Stimulated activated effector memory CD8-positive, alpha-beta T cell treated with anti-CD3 and anti-CD28 coated beads, Interleukin-12 subunit alpha, Interleukin-12 subunit beta, amount 100 ng/mL, for 72 hours (primary cell): ENCODE measurements at regions not wholly inside any gene's neighbourhood (a gene's known extent, or its start where the extent isn't known, plus 50 kb on each side); places are given as distances from the start of the nearest gene placed in this dataset.

Experiments
- ATAC-seq: fragments of 150-1000 bp; cut with Tn5 transposase; 2 replicates; pipeline ENCODE4 v1.10.0; 2021
- DNase-seq, 2 donors: peaks; one replicate each; pipeline ENCODE4 v3.0.0; 2021 to 2022; ENCODE audit warnings: low spot score in 2 of 2
- H3K27ac Mint-ChIP-seq: one replicate; pipeline ENCODE4 v1.8.0; 2022; ENCODE audit warnings: mild to moderate bottlenecking, mixed read lengths
- H3K36me3 Mint-ChIP-seq: one replicate; pipeline ENCODE4 v1.8.0; 2022; ENCODE audit warnings: mild to moderate bottlenecking, mixed read lengths
- H3K4me1 Mint-ChIP-seq: one replicate; pipeline ENCODE4 v1.8.0; 2022; ENCODE audit warnings: mixed read lengths
- H3K4me3 Mint-ChIP-seq: one replicate; pipeline ENCODE4 v1.8.0; 2022; ENCODE audit warnings: mild to moderate bottlenecking, mixed read lengths
- H3K9me3 Mint-ChIP-seq: one replicate; pipeline ENCODE4 v1.8.0; 2022; ENCODE audit warnings: mixed read lengths

DNA sequence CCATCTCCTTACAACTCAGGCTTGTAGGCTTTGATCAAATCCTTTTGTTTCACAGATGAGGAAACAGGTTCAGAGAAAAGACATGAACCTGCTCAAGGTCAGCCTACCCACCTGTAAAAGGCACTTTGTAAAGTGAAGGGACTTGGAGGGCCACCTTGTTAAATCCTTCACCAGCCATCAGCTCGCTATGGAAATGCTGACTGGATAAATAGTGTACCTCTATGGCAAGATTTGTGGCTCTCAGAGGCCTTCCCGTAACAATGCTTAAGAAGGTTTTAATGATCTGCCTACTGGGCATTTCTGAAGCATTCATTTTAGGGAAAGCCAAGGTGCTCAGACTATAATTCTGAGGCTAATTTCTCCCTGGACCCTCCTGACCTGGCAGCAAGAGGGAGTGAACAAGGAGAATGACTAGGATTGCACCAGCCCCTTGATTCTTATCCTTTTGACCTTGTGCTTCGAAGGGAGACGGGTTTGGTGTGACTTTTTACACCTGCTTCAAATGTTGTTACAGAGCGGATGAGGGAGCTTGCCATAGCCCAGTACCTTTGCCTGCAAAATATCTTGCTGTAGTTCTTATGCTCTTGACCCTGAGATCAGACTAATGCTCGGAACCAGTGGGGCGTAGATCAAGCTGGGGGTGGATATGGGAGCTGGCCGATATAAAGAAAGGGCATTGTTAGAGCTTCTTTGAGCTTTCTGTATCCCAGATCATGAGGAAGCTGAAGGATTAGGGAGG lies 90.9 kb upstream of the CXCR4 start:
- H3K4me1 Mint-ChIP-seq = peaks cover 53% of the 10 kb centered on the region
- no peaks in the 10 kb centered on the region for H3K9me3 Mint-ChIP-seq
- H3K27ac Mint-ChIP-seq = no peak overlapping the region
- ATAC-seq (no peak), DNase-seq (no peak)
- H3K36me3 Mint-ChIP-seq = no peaks in the 10 kb centered on the region
- no peak overlapping the region for H3K4me3 Mint-ChIP-seq

DNA sequence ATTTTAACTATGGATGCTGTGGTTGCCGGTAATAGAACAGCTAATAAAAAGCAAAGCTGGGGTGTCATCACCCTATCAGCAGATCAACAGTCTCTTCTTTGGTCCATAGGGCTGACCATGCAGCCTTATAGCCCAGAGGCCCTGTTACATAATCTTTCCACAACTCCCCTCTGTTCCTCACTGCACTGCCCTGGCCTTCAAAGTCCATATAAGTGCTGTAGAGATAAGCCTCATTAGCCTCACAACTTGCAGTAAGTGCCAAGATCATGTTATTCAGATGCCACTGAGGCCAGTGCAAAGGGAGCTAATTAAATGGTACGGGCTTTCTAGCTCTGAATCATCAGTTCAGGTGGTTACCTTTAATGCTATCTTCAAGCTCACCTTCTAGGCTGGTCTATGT lies 89.7 kb upstream of the CXCR4 start:
- no peak for DNase-seq
- Mint-ChIP-seq H3K27ac (no peak overlapping the region), H3K4me3 (no peak overlapping the region), H3K9me3 (no peaks in the 10 kb centered on the region), H3K4me1 (peaks cover 41% of the 10 kb centered on the region), H3K36me3 (no peaks in the 10 kb centered on the region)
- no peak for ATAC-seq

DNA sequence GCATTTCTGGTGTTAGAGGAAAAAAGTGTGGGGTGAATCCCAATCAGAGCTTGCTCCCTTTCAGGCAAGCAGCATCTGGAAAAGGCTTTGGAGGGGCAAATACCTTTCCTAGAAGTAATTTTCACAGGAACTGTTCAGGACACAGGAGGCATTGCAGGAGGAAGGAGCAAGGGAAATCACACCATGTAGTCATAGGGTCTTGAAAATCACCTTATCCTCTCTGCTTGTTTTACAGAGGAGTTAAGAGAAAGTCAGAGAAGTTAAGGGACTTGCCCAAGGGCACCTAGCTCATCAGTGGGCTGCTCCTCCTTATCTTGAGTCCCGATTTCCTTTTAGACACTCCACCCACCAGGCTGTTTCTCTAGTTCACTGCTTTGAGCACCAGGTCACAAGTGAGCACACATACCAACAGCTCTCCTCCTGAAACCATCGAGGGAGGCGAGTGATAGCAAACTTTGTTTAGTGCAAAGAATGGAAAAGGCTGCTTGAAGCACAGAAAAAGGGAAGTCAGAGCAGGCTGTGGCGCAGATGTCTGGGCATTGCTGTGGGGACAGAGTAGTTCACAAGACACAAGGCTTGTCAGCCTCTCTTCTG lies 89.2 kb upstream of the CXCR4 start:
- no peak for DNase-seq
- Mint-ChIP-seq H3K4me1 (peaks cover 35% of the 10 kb centered on the region), H3K9me3 (no peaks in the 10 kb centered on the region), H3K4me3 (no peak overlapping the region), H3K36me3 (no peaks in the 10 kb centered on the region), H3K27ac (peak overlapping the region; percentile 70)
- peak; percentile 61 for ATAC-seq

DNA sequence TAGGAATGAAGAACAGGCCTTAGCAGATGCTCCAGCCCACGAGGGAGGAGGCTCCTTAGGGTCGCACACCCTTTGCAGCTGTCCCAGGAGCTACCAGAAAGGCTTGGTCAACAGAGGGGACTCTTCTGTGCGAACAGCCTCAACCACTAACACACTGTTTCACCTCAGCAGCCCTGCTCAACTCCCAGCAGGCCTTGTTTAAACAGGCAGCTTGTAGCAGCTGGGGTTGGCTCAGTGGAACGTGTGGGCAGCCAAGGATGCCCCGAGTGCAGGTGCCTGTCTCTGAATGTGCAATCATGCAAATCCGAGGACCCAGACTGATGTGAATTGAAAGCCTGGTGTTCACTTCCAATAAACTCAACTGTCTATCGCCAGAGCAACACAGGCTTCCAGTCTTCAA lies 88.7 kb upstream of the CXCR4 start:
- Mint-ChIP-seq H3K4me3 (no peak overlapping the region), H3K4me1 (peaks cover 30% of the 10 kb centered on the region), H3K9me3 (no peaks in the 10 kb centered on the region), H3K36me3 (no peaks in the 10 kb centered on the region), H3K27ac (peak overlapping the region; percentile 70)
- no peak for DNase-seq
- peak; percentile 71 for ATAC-seq

DNA sequence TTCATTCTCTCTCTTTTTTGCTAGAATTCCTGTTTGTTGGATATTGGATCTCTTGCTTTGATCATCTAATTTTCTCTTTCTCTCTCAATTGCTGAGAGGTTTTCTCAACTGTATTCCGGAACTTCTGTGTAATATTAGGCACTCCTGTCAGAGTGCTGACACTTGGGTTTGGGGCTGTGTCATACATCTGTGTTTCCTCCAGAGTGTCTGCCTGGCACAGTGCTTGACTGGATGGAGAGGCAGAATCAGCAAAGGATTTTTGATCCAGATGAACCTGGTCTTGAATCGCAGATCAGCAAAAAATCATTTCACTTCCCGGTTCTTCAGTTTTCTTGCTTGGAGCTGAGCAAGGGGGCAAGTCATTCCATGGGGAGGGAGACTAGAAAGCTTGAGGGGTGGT lies 87.7 kb upstream of the CXCR4 start:
- peaks cover 24% of the 10 kb centered on the region for H3K4me1 Mint-ChIP-seq
- H3K9me3 Mint-ChIP-seq = no peaks in the 10 kb centered on the region
- DNase-seq (no peak), ATAC-seq (no peak)
- no peaks in the 10 kb centered on the region for H3K36me3 Mint-ChIP-seq
- H3K27ac Mint-ChIP-seq = no peak overlapping the region
- no peak overlapping the region for H3K4me3 Mint-ChIP-seq

DNA sequence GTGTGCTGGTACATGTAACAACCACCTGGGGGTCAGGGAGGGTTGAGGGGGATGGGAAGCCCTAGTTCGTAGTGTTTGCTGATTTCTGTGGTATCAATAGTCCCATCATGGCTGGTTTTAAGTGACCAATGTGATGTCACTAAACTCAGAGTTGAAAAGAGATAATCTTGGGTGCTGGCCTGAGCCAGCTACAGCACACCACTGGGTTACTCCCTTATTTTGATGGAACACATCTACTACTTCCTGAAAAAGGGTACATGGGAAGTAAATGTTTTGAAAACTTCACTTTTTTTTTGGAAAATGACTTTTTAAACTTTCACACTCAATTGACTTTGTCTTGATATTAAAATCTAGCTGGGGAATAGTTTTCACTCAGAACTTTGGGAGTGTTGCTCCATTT lies 87.0 kb upstream of the CXCR4 start:
- Mint-ChIP-seq H3K4me3 (no peak overlapping the region), H3K9me3 (no peaks in the 10 kb centered on the region), H3K36me3 (no peaks in the 10 kb centered on the region), H3K27ac (no peak overlapping the region), H3K4me1 (peaks cover 19% of the 10 kb centered on the region)
- ATAC-seq (no peak), DNase-seq (no peak)

DNA sequence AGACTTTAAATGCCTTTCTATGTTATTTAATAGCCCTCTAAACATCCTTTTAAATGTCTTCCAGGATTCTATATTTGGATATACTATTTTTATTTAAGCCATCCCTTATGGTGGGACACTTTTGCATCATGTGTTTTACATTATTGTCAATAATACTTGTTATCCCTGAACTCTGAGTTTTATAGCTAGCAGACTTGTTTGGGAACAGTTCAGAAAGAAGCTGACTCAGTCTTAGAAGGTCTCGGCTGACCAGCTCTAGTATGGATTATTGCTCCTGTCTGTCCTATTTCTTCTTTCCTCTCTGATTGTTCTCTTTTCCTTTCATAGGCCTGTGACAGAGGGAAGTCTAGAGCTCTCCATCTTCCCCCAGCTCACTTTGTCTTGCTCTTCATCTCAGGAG lies 77.3 kb upstream of the CXCR4 start:
- DNase-seq = no peak
- peaks cover 5% of the 10 kb centered on the region for H3K36me3 Mint-ChIP-seq
- peaks cover 3% of the 10 kb centered on the region for H3K9me3 Mint-ChIP-seq
- H3K4me3 Mint-ChIP-seq = no peak overlapping the region
- no peaks in the 10 kb centered on the region for H3K4me1 Mint-ChIP-seq
- no peak for ATAC-seq
- no peak overlapping the region for H3K27ac Mint-ChIP-seq

DNA sequence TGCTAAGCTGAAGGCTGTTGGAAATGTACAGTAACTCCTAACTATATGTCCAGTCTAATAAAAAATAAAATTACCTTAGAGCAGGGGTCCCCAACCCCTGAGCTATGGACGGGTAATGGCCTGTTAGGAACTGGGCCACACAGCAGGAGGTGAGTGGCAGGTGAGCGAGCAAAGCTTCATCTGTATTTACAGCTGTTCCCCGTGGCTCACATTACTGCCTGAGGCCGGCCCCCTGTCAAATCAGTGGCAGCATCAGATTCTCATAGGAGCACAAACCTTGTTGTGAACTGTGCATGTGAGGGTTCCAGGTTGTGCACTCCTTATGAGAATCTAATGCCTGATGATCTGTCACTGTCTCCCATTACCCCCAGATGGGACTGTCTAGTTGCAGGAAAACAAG lies 73.1 kb upstream of the CXCR4 start:
- H3K9me3 Mint-ChIP-seq = no peaks in the 10 kb centered on the region
- H3K4me1 Mint-ChIP-seq = no peaks in the 10 kb centered on the region
- no peaks in the 10 kb centered on the region for H3K36me3 Mint-ChIP-seq
- no peak for DNase-seq
- ATAC-seq = no peak
- H3K27ac Mint-ChIP-seq = no peak overlapping the region
- no peak overlapping the region for H3K4me3 Mint-ChIP-seq

DNA sequence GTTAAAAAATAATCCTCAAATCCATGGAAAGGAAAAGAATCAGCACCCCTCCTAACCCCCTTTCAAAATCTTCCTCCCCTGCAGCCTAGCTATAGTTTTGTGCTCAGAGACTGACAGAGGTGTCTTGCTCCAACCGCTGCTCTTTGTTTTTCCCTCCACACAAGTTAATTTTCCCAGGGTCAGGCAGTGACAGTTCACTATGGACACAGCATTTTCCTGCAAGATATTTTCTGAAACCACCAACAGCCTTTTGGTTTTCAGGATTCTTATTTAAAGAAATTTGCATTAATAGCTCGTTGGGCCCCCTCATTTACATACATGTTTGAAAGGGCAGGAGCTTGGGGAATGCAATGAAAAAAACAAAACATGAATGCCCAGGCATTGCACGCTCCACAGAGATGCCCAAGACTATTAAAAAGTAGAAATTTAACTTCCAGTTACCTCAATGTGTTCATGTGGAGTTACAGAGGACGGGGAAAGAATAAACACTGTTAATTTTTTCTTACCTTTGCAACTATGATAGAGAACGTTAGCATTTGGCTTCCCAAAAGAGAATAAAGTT lies 71.4 kb upstream of the CXCR4 start:
- Mint-ChIP-seq H3K4me1 (no peaks in the 10 kb centered on the region), H3K4me3 (no peak overlapping the region), H3K27ac (no peak overlapping the region), H3K36me3 (no peaks in the 10 kb centered on the region), H3K9me3 (no peaks in the 10 kb centered on the region)
- DNase-seq (no peak), ATAC-seq (no peak)

DNA sequence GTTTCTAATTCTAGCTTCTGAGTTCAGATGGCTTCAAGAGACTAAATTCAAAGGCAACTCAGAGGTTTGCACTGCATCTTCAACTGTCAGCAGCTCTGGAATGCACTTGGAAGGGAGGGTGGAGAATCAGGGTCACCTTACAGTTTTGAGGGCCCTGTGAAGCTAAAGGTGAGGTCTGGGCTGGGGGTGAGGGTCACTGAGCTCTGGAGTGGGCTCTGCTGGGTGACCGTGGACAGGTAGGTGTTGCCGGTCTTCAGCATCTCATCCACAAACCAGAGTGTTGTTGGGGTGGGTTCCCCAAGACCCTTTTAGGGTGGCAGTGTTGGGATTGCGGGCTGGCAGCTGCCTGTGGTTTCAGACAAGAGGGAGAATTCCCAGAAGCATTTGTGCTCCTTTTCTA lies 70.1 kb upstream of the CXCR4 start:
- H3K4me1 Mint-ChIP-seq = no peaks in the 10 kb centered on the region
- no peaks in the 10 kb centered on the region for H3K9me3 Mint-ChIP-seq
- DNase-seq (no peak), ATAC-seq (no peak)
- H3K27ac Mint-ChIP-seq = no peak overlapping the region
- H3K36me3 Mint-ChIP-seq = no peaks in the 10 kb centered on the region
- no peak overlapping the region for H3K4me3 Mint-ChIP-seq

DNA sequence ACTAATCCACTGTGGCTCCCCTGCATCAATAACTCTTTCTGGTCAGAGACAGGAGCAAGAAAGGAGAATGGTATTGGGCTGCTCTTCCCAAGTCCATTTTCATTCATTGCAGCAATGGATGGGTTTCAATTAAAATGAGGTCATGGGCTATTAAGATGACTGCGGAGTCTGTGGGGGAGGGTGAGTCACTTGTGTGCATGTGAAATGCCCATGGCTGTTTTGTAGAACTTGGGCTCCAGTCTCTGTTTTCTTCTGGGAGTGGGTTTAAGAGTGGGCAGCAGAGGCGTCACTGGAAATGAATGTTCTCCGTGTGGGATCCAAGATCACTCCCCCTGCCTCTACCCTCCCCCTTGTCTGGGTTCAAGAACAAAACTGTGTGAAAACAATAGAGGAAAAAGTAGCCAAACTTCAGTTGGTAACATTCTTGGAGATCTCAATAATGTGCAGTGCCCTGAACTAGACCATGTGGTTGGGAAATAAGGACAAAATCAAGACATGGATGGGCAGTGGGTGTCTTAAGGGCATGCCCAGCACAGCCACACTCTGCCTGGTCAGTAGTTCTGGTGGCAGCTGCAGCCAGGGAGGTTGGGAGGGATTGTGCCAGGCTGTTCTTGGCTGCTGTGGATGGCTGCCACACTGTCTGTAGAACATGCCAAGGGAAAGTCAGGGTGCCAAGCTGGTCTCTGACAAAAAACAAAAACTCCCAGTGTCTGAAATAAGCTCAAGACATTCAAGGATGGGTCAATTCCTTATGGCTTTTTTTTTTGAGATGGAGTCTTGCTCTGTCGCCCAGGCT lies 68.2 kb upstream of the CXCR4 start:
- H3K4me1 Mint-ChIP-seq = peaks cover 7% of the 10 kb centered on the region
- no peaks in the 10 kb centered on the region for H3K9me3 Mint-ChIP-seq
- no peak overlapping the region for H3K4me3 Mint-ChIP-seq
- DNase-seq (no peak), ATAC-seq (peak; percentile 55)
- H3K27ac Mint-ChIP-seq = no peak overlapping the region
- no peaks in the 10 kb centered on the region for H3K36me3 Mint-ChIP-seq

DNA sequence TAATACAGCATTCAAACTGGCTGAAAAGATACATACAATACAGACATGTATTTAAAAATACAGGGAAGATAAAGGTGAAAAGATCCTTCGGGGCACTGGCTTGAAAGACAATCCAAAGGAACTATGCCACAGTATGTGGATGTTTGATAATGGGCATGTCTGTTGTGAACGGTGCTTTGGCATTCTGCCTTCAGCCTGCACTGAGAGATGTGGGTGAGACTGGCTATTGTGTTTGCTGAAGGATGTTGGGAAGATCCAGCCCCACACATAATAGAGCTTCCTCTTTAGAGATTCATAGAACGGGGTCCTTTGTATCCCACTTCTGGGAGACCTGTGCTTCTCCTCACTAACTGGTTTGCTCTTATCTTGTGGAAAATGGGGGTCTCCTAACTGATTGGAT lies 65.1 kb upstream of the CXCR4 start:
- H3K27ac Mint-ChIP-seq = no peak overlapping the region
- no peaks in the 10 kb centered on the region for H3K36me3 Mint-ChIP-seq
- H3K9me3 Mint-ChIP-seq = no peaks in the 10 kb centered on the region
- H3K4me1 Mint-ChIP-seq = peaks cover 14% of the 10 kb centered on the region
- no peak overlapping the region for H3K4me3 Mint-ChIP-seq
- DNase-seq (no peak), ATAC-seq (no peak)

DNA sequence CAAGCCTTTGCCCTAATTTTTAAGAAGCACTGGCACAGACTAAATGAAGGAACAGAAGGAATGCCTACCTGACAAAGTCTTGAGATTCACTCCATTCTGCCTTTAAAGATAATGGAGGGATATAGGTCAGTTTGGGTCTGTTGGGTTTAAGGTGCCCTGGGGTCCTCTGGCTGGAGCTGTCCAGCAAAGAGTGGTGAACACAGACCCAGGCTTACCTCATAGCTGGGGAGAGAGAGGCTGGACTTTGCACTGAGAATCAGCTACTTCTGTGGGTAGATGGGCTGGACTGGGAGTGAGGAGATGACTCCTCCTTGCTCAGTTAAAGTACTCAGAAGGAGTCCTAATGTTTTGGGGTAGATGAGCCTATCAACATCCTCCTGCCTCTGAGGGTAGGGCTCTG lies 64.4 kb upstream of the CXCR4 start:
- H3K4me1 Mint-ChIP-seq = peaks cover 14% of the 10 kb centered on the region
- no peak for ATAC-seq
- no peaks in the 10 kb centered on the region for H3K36me3 Mint-ChIP-seq
- H3K9me3 Mint-ChIP-seq = no peaks in the 10 kb centered on the region
- no peak for DNase-seq
- H3K27ac Mint-ChIP-seq = no peak overlapping the region
- no peak overlapping the region for H3K4me3 Mint-ChIP-seq

DNA sequence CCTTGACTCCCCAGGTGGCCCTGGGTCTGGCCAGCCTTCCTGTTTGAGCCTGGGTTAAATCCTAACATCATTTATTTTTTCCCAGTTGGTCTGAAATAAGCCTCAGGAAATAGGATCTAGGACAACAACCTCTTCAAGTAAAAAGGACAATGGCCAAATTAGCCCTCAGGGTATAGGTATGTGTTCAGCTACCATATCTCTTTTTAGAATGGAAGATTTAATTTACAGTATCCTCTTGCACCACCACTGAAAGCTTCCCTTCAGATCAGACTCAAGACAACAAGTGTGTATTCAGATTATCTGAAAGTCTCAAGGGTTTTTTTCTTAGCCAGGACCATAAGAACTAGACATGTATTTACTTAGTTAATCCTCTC lies 61.6 kb upstream of the CXCR4 start:
- Mint-ChIP-seq H3K27ac (no peak overlapping the region), H3K36me3 (no peaks in the 10 kb centered on the region), H3K4me1 (peaks cover 19% of the 10 kb centered on the region), H3K4me3 (no peak overlapping the region), H3K9me3 (no peaks in the 10 kb centered on the region)
- no peak for ATAC-seq
- no peak for DNase-seq

DNA sequence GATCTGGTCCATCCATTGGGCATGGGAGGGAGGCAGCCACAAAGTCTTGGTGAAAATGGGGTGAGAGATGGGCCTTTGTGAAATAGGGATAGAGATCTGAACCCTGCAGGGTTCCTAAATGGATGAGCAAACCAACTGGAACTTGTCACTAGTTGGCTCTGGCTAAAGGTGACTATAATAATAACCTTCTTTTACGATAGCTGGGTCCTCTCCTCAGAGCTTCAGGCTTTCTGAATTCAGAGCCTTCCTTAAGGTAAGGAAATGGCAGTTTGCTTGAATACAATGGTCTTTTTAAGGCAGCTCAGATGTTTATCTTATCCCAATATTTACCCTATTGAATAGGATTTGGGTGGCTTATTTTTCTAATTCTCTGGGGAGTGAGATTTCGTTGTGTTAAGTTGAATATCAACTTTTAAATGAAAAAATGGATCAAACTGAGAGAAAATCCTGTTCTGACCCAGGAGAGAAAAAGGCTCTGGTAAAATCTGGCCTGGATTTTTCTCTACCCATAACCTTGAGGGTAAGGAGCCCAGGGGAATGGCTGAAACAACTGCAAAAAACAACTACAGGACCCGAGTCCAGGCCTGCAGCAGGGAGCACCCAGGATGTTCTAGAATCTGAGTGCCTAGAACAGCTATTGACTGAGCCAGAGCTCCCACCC lies 61.1 kb upstream of the CXCR4 start:
- DNase-seq (no peak), ATAC-seq (no peak)
- Mint-ChIP-seq H3K4me1 (peaks cover 19% of the 10 kb centered on the region), H3K9me3 (no peaks in the 10 kb centered on the region), H3K27ac (no peak overlapping the region), H3K36me3 (no peaks in the 10 kb centered on the region), H3K4me3 (no peak overlapping the region)
